ENCODE measurements at regions not wholly inside any gene's neighbourhood (a gene's known extent, or its start where the extent isn't known, plus 50 kb on each side); places are given as distances from the start of the nearest gene placed in this dataset.
A peak's percentile ranks its signal among the peaks of the same experiment; 100 is the strongest.
"Not testable (repeated sequence)": the region's sequence is repeated elsewhere in the genome, so short reads cannot be mapped to it uniquely, and the experiment has no call there.

GRCh38 chr17:73851091-73851490, 206.8 kb upstream of the SDK2 start:
- no peak for DNase-seq (ENCODE audit: low spot score)

GRCh38 chr17:73851921-73852320, 207.7 kb upstream of the SDK2 start:
- no peak for DNase-seq (ENCODE audit: low spot score)

- no peak for DNase-seq (ENCODE audit: low spot score)
These were observed 211.6 kb upstream of the SDK2 start for GRCh38 chr17:73855720-73856333.

GRCh38 chr17:73856556-73856955, 212.3 kb upstream of the SDK2 start:
- DNase-seq (ENCODE audit: low spot score) = no peak

DNA sequence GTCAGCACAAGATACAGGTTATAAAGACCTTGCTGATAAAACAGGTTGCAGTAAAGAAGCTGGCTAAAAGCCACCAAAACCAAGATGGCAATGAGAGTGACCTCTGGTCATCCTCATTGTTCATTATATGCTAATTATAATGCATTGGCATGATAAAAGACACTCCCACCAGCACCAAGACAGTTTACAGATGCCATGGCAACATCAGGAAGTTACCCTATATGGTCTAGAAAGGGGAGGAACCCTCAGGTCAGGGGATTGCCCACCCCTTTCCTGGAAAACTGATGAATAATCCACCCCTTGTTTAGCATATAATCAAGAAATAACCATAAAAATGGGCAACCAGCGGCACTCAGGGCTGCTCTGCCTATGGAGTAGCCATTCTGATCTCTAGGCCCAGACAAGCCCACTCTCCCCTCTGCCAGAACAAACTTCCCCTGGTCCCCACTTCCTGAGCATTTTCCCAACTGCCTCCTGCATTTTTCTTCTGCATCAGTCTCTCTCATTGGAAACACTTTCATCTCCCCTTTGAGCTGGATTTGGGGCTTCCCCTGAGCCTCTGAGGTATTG, 215.3 kb upstream of the SDK2 start:
- DNase-seq (ENCODE audit: low spot score) = not testable (repeated sequence)

DNA sequence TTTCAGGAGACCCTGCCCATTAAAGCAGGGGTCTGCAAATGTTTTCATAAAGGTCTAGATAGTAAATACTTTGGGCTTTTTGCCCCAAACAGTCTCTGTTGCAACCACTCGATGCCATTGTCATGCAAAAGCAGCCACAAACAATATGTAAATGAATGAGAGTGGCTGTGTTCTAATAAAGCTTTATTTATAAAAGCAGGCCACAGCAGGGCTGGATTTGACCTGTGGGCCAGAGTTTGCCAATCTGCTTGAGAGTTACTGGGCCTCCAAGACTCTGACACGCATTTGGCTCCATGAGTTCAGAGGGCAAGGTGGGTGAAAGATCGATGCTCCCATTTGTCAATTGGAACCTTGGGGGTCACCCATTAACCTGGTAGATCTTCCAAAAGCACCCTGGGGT, 217.3 kb upstream of the SDK2 start:
- no peak for DNase-seq (ENCODE audit: low spot score)

DNA sequence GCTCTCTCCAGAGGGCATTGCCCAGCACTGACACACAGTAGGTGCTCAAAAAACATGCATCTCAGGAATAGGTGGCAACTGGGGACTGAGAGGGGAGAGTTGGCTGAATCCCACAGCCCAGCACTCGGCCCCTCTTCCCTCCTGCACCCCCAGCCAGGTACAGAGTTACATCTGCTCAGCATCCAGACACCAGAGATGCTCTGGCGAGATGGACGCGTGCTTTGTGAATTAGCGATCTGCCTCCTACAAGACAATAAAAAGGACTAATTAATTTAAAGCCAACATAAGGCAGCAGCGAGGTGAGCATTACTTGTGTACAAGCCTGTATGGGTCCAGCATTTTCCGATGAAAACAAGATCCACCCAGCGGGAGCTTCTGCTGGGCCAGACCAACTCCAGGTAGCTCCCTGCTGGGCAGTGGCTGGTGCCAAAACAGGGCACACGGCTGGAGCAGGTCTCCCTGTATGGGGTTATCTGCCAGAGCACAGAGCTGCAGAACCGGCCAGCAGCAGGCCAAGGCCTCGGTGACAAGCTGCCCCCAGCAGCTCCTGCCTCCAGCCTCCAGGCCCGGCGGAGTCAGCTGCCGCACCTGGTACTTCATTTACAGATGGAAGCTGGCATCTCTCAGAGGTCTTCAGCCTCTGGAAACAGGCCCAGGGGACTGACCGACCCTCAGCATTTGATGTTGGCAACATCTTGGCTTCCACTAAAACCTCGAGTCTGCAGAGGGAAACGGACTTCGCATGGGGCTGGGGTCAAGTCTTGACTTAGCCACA, 219.7 kb upstream of the SDK2 start:
- no peak for DNase-seq (ENCODE audit: low spot score)

DNA sequence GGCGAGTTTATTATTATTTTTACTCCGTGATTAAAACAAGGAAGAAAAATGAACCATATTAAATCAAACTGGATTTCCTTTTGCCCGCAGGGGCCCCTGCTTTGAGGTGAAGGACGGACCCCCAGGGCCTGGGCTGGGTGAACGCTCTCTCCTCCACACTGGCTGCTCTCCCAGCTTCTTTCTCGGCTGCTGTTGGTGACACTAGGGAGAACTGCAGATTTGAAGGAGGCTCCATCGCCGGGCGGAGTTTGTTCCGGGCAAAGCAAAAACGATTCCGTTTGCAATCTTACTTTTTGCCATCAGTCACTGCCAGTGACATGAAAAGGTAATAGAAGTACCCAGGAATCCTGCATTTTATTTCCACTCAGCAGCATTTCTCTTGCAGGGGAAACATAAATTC, 221.6 kb upstream of the SDK2 start:
- DNase-seq (ENCODE audit: low spot score) = no peak

GRCh38 chr17:73867056-73867455, 222.8 kb upstream of the SDK2 start:
- DNase-seq (ENCODE audit: low spot score) = no peak

DNA sequence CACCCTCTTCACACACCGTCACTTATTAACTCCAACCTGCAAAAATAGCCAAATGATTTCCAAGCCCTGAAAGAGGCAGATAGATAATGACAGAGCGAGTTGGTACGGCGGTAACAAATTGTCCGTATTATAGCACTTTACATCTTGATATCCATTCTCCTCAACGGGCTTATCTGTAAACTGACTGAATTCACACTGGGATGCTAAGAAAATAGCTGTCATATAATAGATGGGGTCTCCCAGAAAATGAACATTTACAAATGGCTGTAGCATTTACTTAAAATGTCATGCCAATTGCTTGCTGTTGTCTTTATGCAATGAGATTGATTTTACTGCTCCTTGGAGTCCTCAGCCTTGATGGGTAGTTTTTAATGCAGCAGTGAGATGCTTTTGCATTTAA, 225.8 kb upstream of the SDK2 start:
- no peak for DNase-seq (ENCODE audit: low spot score)

GRCh38 chr17:73870473-73870872, 226.2 kb upstream of the SDK2 start:
- no peak for DNase-seq (ENCODE audit: low spot score)

DNA sequence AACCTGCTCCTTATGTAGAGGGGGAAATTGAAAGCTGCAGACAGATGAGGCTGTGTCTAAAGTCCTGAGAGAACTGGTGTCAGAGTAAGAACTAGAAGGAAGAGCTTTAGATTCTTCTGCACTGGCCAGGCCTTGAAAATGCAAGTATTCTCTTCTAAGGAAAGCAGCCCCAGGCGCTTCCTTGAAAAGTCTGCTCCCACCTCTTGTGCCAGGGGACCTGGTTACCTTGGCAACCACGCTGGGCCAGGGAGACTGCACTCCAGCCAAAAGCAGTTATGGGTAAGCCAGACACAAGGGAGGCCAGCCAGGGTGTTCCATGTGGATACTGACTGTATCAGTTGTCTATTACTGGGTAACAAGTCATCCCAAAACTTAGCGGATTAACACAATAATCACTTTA, 228.6 kb upstream of the SDK2 start:
- DNase-seq (ENCODE audit: low spot score) = peak; percentile 66

- DNase-seq (ENCODE audit: low spot score) = no peak
These were observed 229.9 kb upstream of the SDK2 start for GRCh38 chr17:73874008-73874720.

- no peak for DNase-seq (ENCODE audit: low spot score)
These were observed 231.1 kb upstream of the SDK2 start for GRCh38 chr17:73875346-73875745.

- DNase-seq (ENCODE audit: low spot score) = no peak
These were observed 233.7 kb upstream of the SDK2 start for GRCh38 chr17:73877962-73878361.

DNA sequence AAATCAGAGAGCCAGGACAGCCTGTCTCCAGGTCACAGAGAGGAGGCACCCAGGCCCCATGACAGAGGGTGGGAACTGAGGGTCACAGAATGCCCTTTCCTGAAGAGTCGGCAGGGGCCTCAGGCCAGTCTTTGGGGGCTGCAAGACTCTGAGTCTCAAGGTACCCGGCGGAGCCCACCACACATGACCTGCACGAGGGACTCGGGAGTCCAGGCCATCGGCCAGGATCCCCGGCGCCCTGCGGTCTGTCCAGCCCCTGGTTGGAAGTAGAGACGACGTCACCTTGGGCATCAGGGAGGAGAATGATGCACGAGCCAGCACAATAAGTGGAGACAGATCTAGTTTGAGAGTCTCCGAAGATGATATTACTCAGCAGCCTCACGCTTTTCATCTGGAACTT, 234.7 kb upstream of the SDK2 start:
- no peak for DNase-seq (ENCODE audit: low spot score)

- DNase-seq (ENCODE audit: low spot score) = no peak
These were observed 235.7 kb upstream of the SDK2 start for GRCh38 chr17:73879987-73880386.

DNA sequence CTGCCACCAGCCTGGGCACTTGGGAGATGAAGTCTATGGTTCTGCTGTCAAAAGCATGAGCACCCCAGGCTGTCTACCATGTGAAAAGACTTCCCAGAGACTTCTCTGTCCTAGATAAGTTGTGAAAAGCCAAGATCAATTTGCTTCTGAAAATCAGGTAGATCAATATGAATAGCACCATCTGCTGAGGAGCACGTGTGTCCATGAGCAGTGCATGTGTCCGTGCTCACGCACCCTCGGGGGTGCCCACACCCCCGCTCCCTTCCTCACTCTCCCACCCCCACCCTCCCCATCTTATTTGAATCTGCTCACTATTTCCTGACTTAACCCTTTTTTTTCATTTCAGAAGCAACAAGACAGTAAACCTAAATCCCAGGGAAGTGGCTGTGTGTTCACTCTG, 238.3 kb upstream of the SDK2 start:
- no peak for DNase-seq (ENCODE audit: low spot score)

GRCh38 chr17:73883175-73883574, 238.9 kb upstream of the SDK2 start:
- no peak for DNase-seq (ENCODE audit: low spot score)

DNA sequence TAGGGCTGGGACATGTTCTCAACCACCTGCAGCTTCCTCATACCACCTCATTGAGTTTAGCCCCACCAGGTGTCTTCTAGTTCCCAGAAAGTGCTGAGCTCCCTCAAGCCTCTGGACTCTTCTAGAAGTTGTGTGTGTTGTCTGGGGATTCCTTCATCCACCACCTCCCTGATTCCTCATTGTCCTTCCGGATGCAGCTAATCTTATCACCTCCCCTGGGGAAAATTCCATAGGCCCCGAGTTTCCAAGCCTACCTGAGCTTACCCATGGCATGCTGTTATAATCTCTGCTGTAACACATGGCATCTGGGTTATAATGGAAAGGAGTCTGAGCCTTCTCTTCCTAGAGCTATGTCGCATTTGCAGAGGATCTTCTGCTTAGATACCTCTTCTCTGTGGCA, 243.5 kb upstream of the SDK2 start:
- DNase-seq (ENCODE audit: low spot score) = no peak

DNA sequence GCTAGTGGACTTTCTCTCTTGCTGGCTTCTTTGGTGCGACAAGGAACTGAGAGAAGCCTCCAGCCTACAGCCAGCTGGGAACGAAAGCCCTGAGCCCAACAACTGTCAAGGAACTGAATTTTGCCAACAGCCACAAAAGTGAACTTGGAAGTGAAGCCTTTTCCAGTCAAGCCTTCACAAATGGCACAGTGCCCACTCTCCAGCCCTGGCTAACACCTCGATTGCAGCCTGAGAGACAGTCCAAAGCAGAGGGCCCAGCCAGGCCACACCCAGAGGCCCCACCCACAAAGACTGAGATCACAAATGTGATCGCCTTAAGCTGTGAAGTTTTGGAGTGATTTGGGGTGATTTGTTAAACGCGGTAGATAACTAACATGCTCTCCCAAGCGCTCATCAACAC, 244.6 kb upstream of the SDK2 start:
- no peak for DNase-seq (ENCODE audit: low spot score)

DNA sequence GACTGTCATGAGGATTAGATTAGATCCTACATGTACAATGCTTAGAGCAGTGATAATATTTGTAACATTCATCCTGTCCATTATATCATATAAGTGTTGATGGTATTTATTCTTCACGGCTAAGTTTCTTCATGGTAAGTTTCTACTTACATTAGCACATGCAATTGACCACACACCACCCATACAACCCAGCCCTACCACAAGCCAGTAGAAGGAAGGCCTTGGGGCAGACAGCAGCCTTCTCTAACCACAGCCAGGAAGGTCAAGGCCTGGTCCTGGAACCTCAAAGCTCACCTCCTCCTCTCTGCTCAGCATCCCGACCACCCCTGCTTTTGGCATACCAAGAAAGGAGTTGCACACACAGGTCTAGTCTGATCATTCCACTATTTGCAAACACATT, 245.2 kb upstream of the SDK2 start:
- DNase-seq (ENCODE audit: low spot score) = no peak

DNA sequence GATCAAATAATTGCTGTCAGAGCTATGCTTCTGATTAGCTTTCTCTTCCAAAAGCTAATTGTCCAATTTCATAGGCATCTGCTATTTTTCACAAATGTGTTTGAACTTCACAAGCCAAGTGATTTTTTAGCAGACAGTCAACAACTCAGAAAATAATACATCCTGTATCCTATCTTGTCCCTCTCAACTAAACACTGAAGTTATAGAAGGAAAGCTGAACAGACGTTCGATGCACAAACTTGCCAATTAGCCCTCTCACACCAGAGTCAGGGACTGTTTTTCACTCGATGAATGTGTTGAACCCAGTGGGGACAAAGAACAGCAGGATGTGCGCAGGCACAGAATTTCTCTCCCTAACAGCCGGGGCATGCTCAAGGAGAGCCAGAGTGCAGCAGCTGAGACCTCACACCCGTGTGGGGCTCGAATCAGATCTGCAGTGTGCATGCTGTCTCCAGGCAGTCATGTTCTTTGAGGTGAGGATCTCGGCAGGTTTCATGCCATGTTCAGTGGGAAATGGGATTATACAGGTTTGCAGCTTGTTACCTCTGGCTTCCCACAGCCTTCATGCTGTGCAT, 246.7 kb upstream of the SDK2 start:
- DNase-seq (ENCODE audit: low spot score) = no peak

All from iPS-NIHi11 (cell line).